ENCODE measurements at regions not wholly inside any gene's neighbourhood (a gene's known extent, or its start where the extent isn't known, plus 50 kb on each side); places are given as distances from the start of the nearest gene placed in this dataset.

DNA sequence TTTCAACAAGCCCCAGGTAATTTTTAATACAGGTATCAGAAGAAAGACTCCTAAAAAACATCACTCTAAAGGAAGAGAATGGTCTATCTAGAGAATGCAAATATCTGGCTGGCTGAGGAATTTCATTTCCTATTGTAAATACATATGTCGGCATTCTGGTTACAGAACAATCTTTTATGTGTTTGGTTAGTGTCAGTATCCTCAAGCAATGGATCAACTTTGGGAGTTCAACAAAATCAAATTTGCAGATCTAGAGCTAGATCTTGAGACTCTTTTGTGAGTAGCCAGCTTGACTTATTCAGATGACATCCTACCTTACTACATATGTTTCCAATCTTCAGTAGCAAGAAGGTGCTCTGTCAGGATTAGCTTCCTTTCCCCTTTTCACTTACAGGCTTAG is 145.1 kb downstream of the BTC start:
- no peak for DNase-seq
- Histone ChIP-seq H3K9ac (ENCODE audit: low read length) (no peak overlapping the region), H3K9me3 (ENCODE audit: low read length) (no peaks in the 10 kb centered on the region), H2AFZ (ENCODE audit: low read length) (no peak overlapping the region), H3K36me3 (ENCODE audit: insufficient read depth, low read length) (no peaks in the 10 kb centered on the region), H4K20me1 (ENCODE audit: insufficient read depth, low read depth, low read length) (no peaks in the 10 kb centered on the region), H3K27me3 (ENCODE audit: low read length) (no peaks in the 10 kb centered on the region), H3K4me3 (ENCODE audit: low read length) (no peak overlapping the region), H3K79me2 (ENCODE audit: low read length) (no peaks in the 10 kb centered on the region), H3K4me1 (ENCODE audit: low read length) (peaks cover 3% of the 10 kb centered on the region), H3K27ac (ENCODE audit: low read length) (no peak overlapping the region), H3K4me2 (ENCODE audit: low read depth, low read length, poor library complexity, severe bottlenecking) (no peak overlapping the region), H3K9me2 (replicated peaks; ENCODE audit: insufficient read depth, low read length) (no peaks in the 10 kb centered on the region)

DNA sequence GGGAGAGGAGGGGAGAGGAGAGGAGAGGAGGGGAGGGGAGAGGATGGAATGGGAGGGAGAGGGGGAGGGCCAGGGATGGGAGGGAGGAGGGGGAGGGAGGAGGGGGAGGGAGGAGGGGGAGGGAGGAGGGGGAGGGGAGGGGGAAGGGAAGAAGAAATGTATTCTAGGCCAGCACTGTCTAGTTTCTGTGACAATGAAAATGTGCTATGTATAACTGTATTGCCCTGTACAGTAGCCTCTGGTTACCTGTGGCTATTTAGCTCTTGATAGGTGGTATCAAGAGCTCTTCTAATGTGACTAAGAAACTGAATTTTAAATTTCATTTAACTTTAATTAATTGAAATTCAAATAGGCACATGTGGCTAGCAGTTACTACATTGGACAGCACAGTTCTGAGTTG is 143.1 kb downstream of the BTC start:
- Histone ChIP-seq H3K4me3 (ENCODE audit: low read length) (no peak overlapping the region), H3K9me2 (replicated peaks; ENCODE audit: insufficient read depth, low read length) (no peaks in the 10 kb centered on the region), H3K27ac (ENCODE audit: low read length) (no peak overlapping the region), H3K9me3 (ENCODE audit: low read length) (no peaks in the 10 kb centered on the region), H3K27me3 (ENCODE audit: low read length) (no peaks in the 10 kb centered on the region), H2AFZ (ENCODE audit: low read length) (no peak overlapping the region), H3K9ac (ENCODE audit: low read length) (no peak overlapping the region), H3K36me3 (ENCODE audit: insufficient read depth, low read length) (no peaks in the 10 kb centered on the region), H3K4me1 (ENCODE audit: low read length) (peaks cover 3% of the 10 kb centered on the region), H4K20me1 (ENCODE audit: insufficient read depth, low read depth, low read length) (no peaks in the 10 kb centered on the region), H3K79me2 (ENCODE audit: low read length) (no peaks in the 10 kb centered on the region), H3K4me2 (ENCODE audit: low read depth, low read length, poor library complexity, severe bottlenecking) (no peak overlapping the region)
- DNase-seq = no peak

DNA sequence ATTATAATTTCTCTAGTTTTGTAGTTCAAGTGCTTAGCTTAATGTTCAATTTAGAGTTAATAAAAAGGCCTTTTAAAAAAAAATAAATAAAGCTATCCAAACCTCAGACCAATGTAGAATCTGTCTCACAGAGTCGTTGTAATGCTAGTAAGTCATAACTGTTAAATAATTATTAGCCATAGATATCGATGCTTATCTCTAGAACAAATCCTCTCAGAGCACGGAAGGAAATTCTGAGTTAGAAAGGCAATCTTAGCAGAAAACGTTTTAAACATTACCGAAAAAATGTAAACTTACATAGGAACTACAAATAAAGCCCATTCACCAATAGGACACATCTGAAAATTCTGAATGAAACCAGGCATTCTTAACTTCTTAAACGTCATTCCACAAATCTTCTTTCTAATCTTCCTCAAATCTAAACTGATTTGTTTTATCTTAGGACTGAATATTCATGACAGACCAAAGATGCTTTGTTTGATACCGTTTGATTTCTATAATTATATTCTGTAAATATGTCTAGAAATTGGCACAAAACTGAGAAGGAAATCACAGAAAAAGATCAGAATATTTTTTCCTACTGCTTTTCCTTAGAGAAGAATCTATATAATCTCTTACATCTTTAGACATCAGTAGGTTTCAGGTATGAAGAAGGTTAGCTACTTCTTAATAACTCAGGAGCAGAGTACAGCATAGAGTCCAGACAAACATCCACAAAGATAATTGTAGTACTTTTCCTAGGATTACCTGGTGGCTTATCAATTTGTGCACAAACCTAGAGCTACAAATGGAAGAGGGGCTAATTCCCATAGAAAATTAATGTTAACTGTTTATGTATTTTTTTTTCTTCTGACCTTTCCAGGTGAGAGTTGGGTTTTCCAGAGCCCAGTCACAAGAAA is 140.7 kb downstream of the BTC start:
- no peak overlapping the region for H3K4me2 ChIP-seq (ENCODE audit: low read depth, low read length, poor library complexity, severe bottlenecking)
- no peaks in the 10 kb centered on the region for H3K9me3 ChIP-seq (ENCODE audit: low read length)
- no peak overlapping the region for H3K4me3 ChIP-seq (ENCODE audit: low read length)
- H3K9ac ChIP-seq (ENCODE audit: low read length) = no peak overlapping the region
- peaks cover 3% of the 10 kb centered on the region for H3K4me1 ChIP-seq (ENCODE audit: low read length)
- no peaks in the 10 kb centered on the region for H3K27me3 ChIP-seq (ENCODE audit: low read length)
- H3K79me2 ChIP-seq (ENCODE audit: low read length) = no peaks in the 10 kb centered on the region
- no peaks in the 10 kb centered on the region for H3K9me2 ChIP-seq (replicated peaks; ENCODE audit: insufficient read depth, low read length)
- no peak overlapping the region for H3K27ac ChIP-seq (ENCODE audit: low read length)
- no peaks in the 10 kb centered on the region for H4K20me1 ChIP-seq (ENCODE audit: insufficient read depth, low read depth, low read length)
- no peak overlapping the region for H2AFZ ChIP-seq (ENCODE audit: low read length)
- H3K36me3 ChIP-seq (ENCODE audit: insufficient read depth, low read length) = no peaks in the 10 kb centered on the region
- no peak for DNase-seq

DNA sequence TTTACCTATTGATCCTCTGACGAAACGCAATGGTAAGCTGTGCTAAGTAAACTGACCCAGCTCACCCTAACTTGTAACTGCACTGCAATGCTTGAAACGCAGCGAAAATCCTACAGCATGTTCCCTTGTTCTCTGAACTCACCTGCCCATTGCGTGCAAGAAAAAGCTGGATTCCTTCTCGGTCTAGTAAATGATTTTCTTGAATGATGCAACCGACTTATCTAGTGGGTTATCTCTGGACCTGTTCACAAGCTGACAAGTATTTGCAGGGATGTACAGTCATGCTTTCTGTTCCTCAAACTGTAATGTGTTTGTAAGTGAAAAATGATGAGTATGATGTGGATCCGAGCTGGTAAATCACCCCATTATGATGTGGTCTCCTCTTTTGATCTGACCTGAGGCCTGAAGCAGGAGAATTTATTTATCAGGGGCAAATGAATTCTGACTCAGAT is 140.1 kb downstream of the BTC start:
- Histone ChIP-seq H2AFZ (ENCODE audit: low read length) (no peak overlapping the region), H3K4me1 (ENCODE audit: low read length) (peaks cover 3% of the 10 kb centered on the region), H3K9me3 (ENCODE audit: low read length) (no peaks in the 10 kb centered on the region), H3K4me2 (ENCODE audit: low read depth, low read length, poor library complexity, severe bottlenecking) (no peak overlapping the region), H3K27me3 (ENCODE audit: low read length) (no peaks in the 10 kb centered on the region), H3K79me2 (ENCODE audit: low read length) (no peaks in the 10 kb centered on the region), H3K27ac (ENCODE audit: low read length) (no peak overlapping the region), H3K4me3 (ENCODE audit: low read length) (no peak overlapping the region), H3K9me2 (replicated peaks; ENCODE audit: insufficient read depth, low read length) (no peaks in the 10 kb centered on the region), H3K36me3 (ENCODE audit: insufficient read depth, low read length) (no peaks in the 10 kb centered on the region), H3K9ac (ENCODE audit: low read length) (no peak overlapping the region), H4K20me1 (ENCODE audit: insufficient read depth, low read depth, low read length) (no peaks in the 10 kb centered on the region)
- no peak for DNase-seq

DNA sequence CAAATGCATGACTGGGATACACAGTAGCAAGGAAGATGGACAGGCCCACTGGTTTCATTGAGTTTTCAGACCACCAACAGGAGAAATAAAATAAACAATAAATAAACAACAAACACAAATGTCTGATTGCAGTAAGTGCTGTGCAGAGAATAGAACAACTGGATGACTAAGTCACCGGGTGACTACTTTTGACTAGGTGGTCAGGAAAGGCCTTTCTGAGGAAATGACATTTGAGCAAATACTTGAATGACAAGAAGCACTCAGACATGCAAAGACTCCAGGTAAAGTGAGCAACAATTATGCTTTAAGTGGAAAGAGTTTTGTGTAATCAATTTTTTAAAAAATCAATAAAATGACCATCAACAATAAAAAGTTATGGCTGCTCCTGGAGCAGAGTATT is 137.7 kb downstream of the BTC start:
- Histone ChIP-seq H3K9me3 (ENCODE audit: low read length) (no peaks in the 10 kb centered on the region), H3K79me2 (ENCODE audit: low read length) (no peaks in the 10 kb centered on the region), H3K4me1 (ENCODE audit: low read length) (no peaks in the 10 kb centered on the region), H3K27ac (ENCODE audit: low read length) (no peak overlapping the region), H3K4me2 (ENCODE audit: low read depth, low read length, poor library complexity, severe bottlenecking) (no peak overlapping the region), H3K4me3 (ENCODE audit: low read length) (no peak overlapping the region), H3K9me2 (replicated peaks; ENCODE audit: insufficient read depth, low read length) (no peaks in the 10 kb centered on the region), H3K27me3 (ENCODE audit: low read length) (no peaks in the 10 kb centered on the region), H2AFZ (ENCODE audit: low read length) (no peak overlapping the region), H4K20me1 (ENCODE audit: insufficient read depth, low read depth, low read length) (no peaks in the 10 kb centered on the region), H3K36me3 (ENCODE audit: insufficient read depth, low read length) (no peaks in the 10 kb centered on the region), H3K9ac (ENCODE audit: low read length) (no peak overlapping the region)
- no peak for DNase-seq

DNA sequence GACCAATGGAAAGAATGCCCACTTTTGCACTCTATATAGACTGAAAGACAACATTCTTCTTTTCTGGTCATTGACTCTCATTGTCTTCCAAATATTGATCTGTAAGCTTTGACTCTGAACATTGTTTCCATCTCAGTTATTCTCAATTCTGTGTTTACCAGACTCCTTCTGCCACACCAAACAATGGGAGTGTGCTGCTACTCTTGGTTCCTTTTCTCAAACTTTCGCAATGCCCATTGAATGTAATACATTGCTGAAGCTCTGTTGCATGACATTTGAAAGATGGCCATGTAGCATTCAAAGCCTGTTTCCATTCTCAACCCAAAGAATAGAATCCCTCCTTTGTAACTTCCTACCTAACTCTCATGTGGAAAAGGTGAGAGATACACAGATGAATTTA is 136.2 kb downstream of the BTC start:
- Histone ChIP-seq H3K9me2 (replicated peaks; ENCODE audit: insufficient read depth, low read length) (no peaks in the 10 kb centered on the region), H4K20me1 (ENCODE audit: insufficient read depth, low read depth, low read length) (no peaks in the 10 kb centered on the region), H3K4me1 (ENCODE audit: low read length) (no peaks in the 10 kb centered on the region), H3K9me3 (ENCODE audit: low read length) (no peaks in the 10 kb centered on the region), H3K36me3 (ENCODE audit: insufficient read depth, low read length) (no peaks in the 10 kb centered on the region), H3K79me2 (ENCODE audit: low read length) (no peaks in the 10 kb centered on the region), H3K4me3 (ENCODE audit: low read length) (no peak overlapping the region), H3K27ac (ENCODE audit: low read length) (no peak overlapping the region), H2AFZ (ENCODE audit: low read length) (no peak overlapping the region), H3K4me2 (ENCODE audit: low read depth, low read length, poor library complexity, severe bottlenecking) (no peak overlapping the region), H3K27me3 (ENCODE audit: low read length) (no peaks in the 10 kb centered on the region), H3K9ac (ENCODE audit: low read length) (no peak overlapping the region)
- no peak for DNase-seq

DNA sequence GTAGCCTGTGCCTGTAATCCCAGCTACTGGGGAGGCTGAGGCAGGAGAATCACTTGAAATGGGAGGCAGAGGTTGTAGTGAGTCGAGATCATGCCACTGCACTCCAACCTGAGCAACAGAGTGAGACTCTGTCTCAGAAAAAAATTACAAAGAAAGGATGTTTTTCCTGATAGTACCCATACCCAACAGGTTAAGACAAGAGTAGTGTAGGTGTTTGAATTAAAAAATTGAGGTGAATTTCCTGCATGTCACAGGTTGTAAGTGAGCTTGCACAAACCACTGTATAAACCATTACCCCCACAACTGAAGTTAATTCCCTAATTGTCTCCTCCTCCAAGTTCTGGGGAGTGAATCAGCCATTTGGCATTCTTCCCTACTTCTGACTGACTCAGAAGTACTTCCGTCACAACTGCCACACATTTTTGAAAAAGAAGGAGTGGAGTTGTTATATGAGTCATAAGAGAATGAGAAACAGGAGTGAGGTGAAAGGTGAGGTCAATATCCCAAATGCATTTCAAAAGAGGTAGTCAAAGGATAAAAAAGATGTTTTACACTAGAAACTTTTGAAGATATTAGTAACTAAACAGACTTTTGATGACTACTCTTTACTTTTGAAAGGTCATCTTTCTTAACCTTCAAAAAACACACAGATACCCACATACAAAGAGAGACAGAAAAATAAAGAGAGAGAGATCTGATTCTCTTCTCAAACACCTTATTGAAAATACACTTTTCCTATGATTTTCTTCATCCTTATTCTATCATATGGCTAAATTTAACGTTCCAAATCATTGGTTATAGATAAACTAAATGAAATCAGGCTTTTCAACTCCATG is 134.5 kb downstream of the BTC start:
- no peak overlapping the region for H3K9ac ChIP-seq (ENCODE audit: low read length)
- H3K4me2 ChIP-seq (ENCODE audit: low read depth, low read length, poor library complexity, severe bottlenecking) = no peak overlapping the region
- H4K20me1 ChIP-seq (ENCODE audit: insufficient read depth, low read depth, low read length) = no peaks in the 10 kb centered on the region
- H3K79me2 ChIP-seq (ENCODE audit: low read length) = no peaks in the 10 kb centered on the region
- H3K36me3 ChIP-seq (ENCODE audit: insufficient read depth, low read length) = no peaks in the 10 kb centered on the region
- DNase-seq = no peak
- no peaks in the 10 kb centered on the region for H3K27me3 ChIP-seq (ENCODE audit: low read length)
- no peak overlapping the region for H2AFZ ChIP-seq (ENCODE audit: low read length)
- H3K4me1 ChIP-seq (ENCODE audit: low read length) = no peaks in the 10 kb centered on the region
- H3K9me3 ChIP-seq (ENCODE audit: low read length) = no peaks in the 10 kb centered on the region
- no peak overlapping the region for H3K27ac ChIP-seq (ENCODE audit: low read length)
- H3K4me3 ChIP-seq (ENCODE audit: low read length) = no peak overlapping the region
- no peaks in the 10 kb centered on the region for H3K9me2 ChIP-seq (replicated peaks; ENCODE audit: insufficient read depth, low read length)

DNA sequence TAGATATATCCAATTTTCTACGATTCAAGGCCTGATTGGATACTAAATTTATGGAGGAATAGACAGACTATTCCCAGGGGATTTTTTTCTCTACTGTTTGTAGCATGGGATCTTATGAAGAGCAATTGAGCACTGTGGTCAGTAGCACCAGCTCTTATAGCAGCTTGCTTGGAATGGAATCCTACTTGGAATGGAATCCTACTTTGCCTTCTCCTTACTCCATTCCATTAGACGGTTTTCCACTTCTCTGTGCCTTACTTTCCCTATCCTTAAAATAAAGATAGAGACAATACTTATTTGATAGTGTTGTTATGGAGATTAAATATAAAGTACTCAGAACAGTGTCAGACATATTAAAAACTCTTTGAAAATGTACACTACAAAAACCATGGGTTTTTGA is 133.5 kb downstream of the BTC start:
- Histone ChIP-seq H3K4me2 (ENCODE audit: low read depth, low read length, poor library complexity, severe bottlenecking) (no peak overlapping the region), H2AFZ (ENCODE audit: low read length) (no peak overlapping the region), H3K4me3 (ENCODE audit: low read length) (no peak overlapping the region), H3K9me3 (ENCODE audit: low read length) (no peaks in the 10 kb centered on the region), H4K20me1 (ENCODE audit: insufficient read depth, low read depth, low read length) (no peaks in the 10 kb centered on the region), H3K36me3 (ENCODE audit: insufficient read depth, low read length) (no peaks in the 10 kb centered on the region), H3K27me3 (ENCODE audit: low read length) (no peaks in the 10 kb centered on the region), H3K79me2 (ENCODE audit: low read length) (no peaks in the 10 kb centered on the region), H3K4me1 (ENCODE audit: low read length) (no peaks in the 10 kb centered on the region), H3K9ac (ENCODE audit: low read length) (no peak overlapping the region), H3K27ac (ENCODE audit: low read length) (no peak overlapping the region), H3K9me2 (replicated peaks; ENCODE audit: insufficient read depth, low read length) (no peaks in the 10 kb centered on the region)
- no peak for DNase-seq

Measured in Karpas-422 (cell line).